ENCODE measurements at regions not wholly inside any gene's neighbourhood (a gene's known extent, or its start where the extent isn't known, plus 50 kb on each side); places are given as distances from the start of the nearest gene placed in this dataset.

DNA sequence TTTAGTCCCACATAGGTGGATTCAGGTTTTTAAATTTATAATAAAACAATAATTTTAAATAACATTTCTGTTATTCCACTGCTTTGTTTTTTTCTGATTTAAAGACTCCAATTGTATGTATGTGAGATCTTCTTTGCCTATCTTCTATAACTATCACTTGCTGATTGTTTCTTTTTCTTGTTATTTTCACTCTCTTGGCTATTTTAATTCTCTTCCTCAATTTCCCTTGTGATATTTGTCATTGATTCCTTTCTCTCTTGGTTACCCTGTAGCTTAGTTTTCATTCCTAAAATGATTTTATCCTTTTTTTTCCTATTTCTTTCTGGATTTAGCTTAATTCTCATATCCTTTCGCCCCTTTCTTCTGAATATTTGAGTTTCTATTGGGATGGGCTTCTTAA lies 227.3 kb upstream of the TENT5A start:
- TF ChIP-seq ZNF335 (tag by site-specific recombination; conservative IDR thresholded peaks at IDR 0.05) (no peak), BCL11A (tag by site-specific recombination; IDR thresholded peaks at IDR 0.05; ENCODE audit: low read depth) (no peak), ZNF596 (tag by site-specific recombination; IDR thresholded peaks at IDR 0.05) (no peak), PRDM1 (tag by site-specific recombination; IDR thresholded peaks at IDR 0.05) (peak; percentile 55; the same call in 1 of the 2 replicates), ZBTB8A (tag by site-specific recombination; IDR thresholded peaks at IDR 0.05) (no peak), ZNF391 (tag by site-specific recombination; IDR thresholded peaks at IDR 0.05; ENCODE audit: borderline replicate concordance, low read depth) (no peak), ZNF792 (tag by site-specific recombination; IDR thresholded peaks at IDR 0.05) (no peak)
- TF ChIP-seq, protein P1, sequence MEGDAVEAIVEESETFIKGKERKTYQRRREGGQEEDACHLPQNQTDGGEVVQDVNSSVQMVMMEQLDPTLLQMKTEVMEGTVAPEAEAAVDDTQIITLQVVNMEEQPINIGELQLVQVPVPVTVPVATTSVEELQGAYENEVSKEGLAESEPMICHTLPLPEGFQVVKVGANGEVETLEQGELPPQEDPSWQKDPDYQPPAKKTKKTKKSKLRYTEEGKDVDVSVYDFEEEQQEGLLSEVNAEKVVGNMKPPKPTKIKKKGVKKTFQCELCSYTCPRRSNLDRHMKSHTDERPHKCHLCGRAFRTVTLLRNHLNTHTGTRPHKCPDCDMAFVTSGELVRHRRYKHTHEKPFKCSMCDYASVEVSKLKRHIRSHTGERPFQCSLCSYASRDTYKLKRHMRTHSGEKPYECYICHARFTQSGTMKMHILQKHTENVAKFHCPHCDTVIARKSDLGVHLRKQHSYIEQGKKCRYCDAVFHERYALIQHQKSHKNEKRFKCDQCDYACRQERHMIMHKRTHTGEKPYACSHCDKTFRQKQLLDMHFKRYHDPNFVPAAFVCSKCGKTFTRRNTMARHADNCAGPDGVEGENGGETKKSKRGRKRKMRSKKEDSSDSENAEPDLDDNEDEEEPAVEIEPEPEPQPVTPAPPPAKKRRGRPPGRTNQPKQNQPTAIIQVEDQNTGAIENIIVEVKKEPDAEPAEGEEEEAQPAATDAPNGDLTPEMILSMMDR (tag by site-specific recombination; IDR thresholded peaks at IDR 0.05), result no peak
- TF ChIP-seq, protein P2, sequence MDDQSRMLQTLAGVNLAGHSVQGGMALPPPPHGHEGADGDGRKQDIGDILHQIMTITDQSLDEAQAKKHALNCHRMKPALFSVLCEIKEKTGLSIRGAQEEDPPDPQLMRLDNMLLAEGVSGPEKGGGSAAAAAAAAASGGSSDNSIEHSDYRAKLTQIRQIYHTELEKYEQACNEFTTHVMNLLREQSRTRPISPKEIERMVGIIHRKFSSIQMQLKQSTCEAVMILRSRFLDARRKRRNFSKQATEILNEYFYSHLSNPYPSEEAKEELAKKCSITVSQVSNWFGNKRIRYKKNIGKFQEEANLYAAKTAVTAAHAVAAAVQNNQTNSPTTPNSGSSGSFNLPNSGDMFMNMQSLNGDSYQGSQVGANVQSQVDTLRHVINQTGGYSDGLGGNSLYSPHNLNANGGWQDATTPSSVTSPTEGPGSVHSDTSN (CRISPR knock-in tag; IDR thresholded peaks at IDR 0.05), result no peak
- TF ChIP-seq, protein P3, sequence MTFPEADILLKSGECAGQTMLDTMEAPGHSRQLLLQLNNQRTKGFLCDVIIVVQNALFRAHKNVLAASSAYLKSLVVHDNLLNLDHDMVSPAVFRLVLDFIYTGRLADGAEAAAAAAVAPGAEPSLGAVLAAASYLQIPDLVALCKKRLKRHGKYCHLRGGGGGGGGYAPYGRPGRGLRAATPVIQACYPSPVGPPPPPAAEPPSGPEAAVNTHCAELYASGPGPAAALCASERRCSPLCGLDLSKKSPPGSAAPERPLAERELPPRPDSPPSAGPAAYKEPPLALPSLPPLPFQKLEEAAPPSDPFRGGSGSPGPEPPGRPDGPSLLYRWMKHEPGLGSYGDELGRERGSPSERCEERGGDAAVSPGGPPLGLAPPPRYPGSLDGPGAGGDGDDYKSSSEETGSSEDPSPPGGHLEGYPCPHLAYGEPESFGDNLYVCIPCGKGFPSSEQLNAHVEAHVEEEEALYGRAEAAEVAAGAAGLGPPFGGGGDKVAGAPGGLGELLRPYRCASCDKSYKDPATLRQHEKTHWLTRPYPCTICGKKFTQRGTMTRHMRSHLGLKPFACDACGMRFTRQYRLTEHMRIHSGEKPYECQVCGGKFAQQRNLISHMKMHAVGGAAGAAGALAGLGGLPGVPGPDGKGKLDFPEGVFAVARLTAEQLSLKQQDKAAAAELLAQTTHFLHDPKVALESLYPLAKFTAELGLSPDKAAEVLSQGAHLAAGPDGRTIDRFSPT (tag by site-specific recombination; IDR thresholded peaks at IDR 0.05), result no peak
- TF ChIP-seq, protein P4, sequence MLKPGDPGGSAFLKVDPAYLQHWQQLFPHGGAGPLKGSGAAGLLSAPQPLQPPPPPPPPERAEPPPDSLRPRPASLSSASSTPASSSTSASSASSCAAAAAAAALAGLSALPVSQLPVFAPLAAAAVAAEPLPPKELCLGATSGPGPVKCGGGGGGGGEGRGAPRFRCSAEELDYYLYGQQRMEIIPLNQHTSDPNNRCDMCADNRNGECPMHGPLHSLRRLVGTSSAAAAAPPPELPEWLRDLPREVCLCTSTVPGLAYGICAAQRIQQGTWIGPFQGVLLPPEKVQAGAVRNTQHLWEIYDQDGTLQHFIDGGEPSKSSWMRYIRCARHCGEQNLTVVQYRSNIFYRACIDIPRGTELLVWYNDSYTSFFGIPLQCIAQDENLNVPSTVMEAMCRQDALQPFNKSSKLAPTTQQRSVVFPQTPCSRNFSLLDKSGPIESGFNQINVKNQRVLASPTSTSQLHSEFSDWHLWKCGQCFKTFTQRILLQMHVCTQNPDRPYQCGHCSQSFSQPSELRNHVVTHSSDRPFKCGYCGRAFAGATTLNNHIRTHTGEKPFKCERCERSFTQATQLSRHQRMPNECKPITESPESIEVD (tag by site-specific recombination; IDR thresholded peaks at IDR 0.05), result no peak

All from HEK293 (cell line).